Activated gamma-delta T cell (primary cell): ENCODE measurements at regions not wholly inside any gene's neighbourhood (a gene's known extent, or its start where the extent isn't known, plus 50 kb on each side); places are given as distances from the start of the nearest gene placed in this dataset.

Experiments
- DNase-seq: peaks from one replicate; lab custom pipeline; 2025; lab: John Stamatoyannopoulos, UW

DNA sequence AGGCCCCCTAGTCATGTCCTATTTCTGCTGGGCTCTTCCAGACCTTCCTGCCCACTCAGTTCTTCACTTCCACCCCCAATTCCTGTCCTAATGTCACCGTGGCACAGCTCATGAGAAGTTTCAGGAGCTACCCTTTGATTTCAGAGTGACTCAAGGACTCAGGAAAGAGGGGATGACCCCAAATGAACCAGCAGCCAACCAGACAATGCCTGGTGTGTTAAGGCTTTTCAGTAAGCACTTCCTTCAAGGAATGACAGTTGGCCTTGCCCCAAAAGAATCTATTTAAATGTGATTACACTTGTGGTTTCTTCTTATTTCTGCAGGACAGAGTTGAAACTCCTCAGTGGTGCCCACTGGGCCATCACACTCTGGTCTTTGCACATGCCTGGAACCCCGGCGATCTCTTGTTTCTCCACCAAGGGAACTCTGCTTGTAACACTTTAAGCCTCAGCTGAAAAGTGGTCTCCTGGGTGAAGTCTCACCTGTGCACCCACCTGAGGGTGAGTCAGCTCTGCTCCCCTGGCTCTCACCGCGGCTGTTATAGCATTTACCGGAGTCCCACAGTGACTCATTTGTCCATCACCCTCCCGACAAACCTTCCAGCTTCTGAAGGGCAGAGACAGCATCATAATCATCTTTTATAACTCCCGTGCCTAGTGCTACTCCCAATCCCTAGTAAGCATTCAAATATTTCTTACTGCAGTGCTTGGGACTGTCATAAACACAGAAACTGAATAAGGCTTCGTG is 123.0 kb upstream of the SVIL start:
- no peak for DNase-seq

DNA sequence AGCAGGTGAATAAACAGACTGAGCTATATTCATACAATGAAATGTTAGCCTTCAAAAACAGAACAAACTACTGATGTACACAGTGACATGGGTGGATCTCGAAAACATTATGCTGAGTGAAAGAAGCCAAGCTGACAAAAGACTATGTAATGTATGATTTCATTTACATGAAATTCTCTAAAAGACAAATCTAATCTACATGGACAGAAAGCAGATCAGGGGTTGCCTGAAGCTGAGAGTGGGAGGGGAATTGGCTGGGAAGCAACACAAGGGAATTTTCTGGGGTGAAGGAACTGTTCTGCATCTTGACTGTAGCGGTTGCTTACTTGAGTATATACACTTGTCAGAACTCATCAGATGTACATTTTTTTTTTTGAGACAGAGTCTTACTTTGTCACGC is 121.7 kb upstream of the SVIL start:
- no peak for DNase-seq

DNA sequence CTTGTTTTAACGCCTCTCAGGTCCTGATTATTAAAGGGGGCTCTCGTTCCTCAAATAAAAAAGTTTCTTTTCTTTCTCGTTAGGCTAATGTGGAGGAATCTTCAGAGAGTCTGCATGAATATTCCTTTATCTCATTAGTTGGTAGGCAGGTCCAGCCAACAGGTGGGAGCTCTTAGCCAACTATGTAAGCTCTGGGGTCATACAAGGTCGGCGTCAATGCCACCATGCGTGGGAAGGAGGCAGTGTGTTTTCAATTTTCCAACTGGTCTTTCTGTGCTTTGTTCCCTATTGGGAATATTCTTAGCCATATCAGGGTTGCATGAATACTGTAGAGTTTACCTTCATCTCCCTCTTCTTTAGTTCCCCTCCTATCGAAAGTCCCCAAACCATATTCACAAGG is 118.5 kb upstream of the SVIL start:
- DNase-seq: no peak

DNA sequence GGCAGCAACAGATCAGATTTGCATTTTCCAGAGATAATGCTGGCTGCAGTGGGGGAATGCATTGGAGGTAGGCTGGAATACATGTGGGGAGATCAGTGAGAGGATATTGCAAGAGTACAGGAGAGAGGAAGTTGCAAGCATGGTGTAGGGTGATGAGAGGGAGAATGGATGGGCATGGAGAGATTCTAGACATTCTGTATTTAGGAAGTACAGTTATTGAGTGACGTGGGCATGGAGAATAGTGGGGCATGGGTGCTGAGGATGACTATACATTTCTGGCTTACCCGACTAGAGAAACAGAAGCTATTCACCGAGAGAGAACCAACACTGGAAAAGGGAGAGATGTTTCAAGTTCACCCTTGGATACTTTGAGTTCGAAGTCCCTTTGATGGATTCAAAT is 116.9 kb upstream of the SVIL start:
- no peak for DNase-seq

DNA sequence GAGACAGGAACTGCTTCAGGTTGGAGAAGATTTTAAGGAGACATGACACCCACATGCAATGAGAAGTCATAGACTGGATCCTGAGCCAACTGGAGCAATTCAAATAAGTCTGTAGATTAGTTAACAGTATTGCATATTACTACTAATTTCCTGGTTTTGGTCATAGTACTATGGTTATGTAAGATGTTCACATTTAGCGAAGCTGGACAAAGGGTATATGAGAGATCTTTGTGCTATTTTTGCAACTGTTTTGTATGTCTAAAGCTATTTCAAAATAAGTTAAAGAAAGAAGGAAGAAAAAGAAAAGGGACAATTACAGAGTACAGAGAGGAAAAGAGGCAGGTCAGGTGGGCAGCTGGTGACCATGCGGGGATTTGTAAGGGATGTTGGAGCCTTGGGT is 116.5 kb upstream of the SVIL start:
- no peak for DNase-seq

DNA sequence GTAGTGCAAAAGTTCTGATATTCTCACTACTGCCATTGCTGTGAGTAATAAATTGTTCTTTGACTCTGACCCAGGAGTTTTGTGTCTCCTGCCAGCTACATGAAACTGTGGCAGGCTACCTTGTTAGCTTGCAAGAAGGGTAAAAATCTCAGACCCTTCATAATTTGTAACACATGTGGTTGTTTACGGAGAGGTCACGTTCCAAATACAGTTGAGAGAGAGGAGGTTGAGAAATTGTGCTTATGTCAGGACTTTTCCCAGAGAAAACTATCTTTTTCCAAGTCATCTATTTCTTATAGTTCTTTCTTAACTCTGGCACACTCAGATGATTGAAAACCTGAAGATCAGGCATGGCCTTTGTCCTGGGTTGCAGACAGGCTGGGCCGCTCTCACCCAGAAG is 114.4 kb upstream of the SVIL start:
- no peak for DNase-seq

DNA sequence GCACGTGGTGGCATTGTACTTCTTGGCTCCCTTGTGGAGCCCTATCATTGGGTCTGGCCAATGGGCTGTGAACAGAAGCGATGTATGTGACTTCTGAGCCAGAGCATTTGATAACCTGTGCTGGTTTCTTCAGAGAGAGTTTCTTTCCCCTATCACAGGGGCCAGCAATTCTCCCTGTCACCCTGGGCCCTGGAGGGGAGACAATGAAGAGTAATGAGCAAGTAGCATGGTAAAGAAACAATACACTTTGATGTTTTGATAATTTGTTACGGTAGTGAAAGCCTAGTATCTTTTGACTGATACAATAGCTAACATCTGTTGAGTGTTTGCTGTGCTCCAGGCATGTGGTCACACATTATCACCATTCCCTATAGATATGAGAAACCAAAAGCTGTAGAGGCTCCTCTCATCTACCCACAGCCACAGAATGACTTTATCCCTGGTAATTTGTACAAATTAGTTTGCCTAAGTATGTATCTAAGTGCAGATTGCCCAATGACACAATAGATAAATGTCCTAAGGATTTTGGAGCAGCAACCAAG is 113.4 kb upstream of the SVIL start:
- DNase-seq: no peak

DNA sequence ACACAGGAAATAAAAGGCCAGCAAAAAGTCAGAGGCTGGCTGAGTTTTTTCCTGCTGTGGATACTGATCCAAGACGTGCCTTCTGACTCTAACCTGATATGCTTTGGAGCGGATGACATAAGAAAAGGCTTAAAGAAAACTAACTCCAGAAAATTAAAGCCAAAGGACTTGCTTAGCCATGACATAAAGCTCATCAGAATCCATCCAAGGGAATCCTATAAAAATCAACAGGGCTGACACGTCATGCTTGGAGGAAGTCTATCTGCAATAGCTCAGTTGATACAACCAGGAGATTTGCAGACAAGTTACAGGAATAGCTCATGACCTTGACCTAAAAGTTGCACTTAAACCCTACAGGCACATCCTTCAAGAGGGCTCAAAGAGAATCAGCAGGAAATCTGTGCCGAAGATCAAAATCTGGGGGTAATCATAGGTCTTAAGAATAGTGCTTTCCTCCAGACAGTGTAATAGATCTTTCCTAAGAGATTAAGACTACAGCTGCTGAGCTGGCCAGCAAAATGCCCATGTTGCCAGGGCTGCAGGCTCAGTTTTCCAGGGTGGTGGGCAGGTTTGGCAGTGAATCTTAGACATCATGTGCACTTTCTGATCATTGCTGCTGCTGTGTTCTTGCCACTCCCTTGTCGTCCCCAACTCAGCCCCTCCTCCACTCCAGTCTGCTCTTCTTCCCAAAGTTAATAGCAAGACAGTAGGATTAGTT is 111.5 kb upstream of the SVIL start:
- no peak for DNase-seq

DNA sequence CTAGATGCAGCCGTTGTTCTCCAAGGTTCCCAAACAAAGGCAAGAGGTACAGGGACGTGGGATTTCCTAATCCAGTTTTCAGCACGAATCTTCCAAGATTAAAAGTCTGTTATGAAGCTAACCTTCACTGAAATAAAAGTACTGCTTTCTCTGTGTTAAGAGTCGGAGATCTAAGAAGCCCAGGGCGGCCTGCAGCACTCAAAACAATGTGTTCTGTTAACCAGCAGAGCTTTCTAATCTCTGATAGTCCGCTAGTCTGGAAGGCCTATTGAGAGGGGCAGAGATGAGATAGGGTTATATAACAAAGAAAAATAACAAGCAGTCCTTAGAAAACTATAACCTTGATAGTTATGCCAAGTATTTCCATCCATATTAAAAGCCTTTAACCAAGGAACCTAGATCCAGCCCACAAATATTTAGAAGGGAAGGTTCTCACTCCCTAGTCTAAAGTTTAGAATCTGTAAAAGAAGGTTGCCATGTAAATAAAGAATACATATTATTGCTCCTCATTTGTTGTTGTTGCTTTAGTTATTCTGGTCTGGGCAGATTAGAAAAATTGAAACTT is 106.3 kb upstream of the SVIL start:
- no peak for DNase-seq

DNA sequence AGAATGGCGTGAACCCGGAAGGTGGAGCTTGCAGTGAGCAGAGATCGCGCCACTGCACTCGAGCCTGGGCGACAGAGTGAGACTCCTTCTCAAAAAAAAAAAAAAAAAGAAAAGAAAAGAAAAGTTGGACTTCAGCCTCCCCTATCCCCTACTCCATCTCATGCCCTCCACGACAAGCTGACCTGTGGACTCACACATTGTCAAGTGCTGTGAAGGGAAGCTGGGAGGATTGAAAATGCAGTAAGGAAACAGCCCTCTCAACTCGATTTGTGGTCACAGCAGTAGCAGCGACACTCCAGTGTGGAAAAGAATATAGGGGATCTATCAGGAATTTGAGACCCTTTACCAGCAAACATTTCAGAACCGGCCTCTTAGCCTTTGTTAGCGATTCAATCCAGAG is 103.6 kb upstream of the SVIL start:
- DNase-seq: no peak

DNA sequence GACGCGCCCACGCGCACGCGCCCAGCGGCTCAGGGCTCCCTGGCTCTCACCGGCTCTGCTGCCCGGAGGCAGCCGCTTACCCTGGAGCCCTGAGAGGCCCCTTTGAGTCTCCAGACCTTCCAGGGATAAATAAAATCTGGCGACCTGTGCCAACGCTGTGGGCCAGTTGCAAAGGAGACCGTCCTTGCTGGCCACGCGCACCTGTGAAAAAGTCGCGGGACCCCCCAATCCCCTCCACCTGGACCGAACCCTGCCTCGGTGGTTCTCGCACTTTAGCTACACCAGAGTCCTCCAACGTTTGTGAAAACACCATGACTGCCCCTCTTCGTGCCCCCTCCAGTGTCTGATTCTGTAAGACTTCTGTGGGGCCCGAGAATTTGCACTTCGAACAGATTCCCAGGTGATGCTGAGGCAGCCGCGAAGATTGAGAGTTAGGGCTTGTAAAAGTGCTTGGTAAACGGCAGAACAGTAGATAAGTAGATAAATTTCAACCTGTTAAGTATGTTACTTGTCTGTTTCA is 102.4 kb upstream of the SVIL start:
- DNase-seq: no peak

DNA sequence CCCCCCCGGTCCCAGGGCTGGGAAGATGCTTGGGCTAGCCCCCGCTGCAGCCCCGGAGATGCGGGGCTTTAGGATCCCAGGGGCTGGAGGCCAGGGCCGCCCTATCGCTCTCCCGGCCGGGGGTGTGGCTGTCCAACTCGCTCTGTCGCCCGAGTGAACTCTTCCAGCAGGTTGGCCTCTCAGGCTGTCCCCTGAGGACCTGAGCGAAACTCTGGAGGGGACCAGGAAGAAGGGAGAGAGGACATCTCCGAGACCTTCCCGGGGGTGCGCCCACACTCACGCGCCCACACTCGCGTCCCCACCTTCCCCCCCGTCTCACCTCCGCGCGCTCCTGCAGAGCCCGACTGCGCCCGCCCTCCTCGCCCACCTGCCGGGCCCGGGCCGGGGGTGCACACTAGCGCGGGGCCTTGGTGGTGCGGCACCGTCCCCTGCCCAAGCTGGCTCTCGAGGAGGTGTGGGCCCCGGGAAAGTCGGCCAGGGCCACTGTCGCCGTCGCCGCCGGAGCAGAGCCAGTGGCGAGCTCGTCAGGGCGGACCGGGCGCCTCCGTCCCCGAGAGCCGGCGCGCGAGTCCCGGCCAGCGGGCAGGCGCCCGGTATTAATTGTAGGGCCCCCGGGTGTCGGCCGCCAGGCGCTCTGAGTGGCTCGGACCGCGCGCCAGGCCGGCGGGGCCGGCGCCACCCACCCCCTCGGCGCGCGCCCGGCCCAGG is 101.7 kb upstream of the SVIL start:
- DNase-seq: no peak

DNA sequence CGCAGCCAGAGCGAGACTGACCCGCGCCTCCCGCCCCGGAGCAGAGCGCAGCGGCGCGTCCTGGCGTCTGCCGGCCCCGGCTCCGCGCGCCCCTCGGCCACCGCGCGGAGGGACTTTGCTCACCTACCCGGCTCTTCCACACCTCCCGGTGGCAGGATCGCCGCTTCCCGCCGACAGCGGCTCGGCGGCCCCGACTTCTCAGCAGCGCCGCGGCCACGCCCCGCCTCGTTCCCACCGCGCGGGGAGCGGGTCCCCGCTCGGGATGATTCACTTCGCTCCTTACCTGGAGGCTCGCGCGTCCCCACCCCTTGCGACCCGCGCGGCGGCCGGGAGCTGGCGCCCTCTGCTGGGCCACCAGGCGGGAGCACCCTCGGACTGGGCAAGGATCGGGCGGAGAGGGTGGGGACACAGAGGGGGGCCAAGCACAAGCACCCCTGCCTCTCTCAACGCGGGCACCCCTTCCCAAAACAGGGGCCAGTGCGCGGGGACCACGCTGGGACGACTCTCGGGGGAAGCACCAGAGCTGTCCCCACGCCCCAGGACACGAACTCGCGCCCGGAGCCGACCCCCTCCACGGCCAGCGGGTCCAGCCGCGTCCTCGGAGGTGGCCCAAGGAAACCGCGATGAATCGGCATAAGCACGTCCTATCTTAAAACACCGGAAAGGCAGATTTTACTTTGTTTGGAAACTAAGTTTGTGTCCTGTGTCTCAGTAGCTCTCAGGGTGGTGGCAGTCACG is 101.0 kb upstream of the SVIL start:
- peak; percentile 57 for DNase-seq

DNA sequence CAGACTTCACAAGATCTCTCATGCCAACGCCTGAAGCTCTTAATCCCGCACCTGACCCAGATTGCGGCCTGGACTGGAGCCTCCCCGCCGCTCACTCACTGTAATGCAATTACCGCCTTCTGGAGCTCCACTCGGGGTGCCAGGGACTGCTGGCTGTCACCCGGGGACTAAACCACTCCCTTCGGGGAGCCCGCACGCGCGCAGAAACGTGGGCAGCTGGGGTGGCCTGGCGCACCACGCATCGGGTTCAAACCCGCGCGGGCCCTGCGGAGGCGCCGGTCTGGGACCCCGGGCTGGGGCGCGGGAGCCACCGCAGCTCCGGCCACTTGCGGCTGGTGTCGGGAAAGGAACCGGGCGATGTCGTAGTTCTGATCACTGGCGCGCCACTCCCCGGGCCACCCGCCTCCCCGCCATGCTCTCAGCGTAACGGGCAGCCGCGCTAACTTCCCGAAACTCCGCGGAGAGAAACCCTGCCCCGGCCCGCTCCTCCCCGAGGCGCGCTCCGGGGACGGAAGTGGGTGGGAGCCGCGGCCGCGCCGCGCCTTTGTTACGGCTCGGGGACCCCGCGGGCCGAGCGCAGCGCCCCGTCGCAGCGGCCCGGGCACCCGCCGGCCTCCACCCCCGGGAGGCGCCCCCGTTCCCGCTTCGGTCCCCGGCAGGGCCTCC is 100.3 kb upstream of the SVIL start:
- peak; percentile 40 for DNase-seq

DNA sequence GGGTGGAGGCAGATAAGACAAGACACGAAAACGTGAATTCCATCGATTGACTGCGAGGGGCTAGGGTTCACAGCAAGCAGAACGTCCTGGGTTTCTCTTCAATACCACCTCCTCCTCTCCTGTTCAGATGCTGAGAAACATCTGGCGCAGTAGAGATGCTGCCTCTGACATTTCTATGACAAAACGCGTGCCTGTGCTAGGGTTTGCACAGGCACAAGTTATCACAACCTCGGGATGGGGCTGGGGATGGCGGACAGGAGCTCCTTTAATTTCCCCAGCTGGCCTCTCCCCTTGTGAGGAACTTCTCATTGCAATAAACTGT is 99.8 kb upstream of the SVIL start:
- no peak for DNase-seq

DNA sequence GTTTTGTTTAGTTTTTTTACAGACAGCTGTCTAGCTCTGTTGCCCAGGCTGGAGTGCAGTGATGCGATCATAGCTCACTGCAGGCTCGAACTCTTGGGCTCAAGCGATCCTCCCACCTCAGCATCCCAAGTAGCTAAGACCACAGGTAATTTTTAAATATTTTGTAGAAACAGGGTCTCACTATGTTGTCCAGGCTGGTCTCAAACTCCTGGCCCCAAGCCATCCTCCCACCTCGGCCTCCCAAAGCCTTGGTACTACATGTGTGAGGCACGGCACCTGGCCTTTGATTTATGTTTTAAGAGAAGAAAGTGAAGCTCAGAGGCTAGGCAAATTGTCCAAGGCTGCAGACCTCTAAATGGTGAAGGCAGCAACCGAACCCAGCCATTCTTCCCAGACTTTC is 98.6 kb upstream of the SVIL start:
- no peak for DNase-seq

DNA sequence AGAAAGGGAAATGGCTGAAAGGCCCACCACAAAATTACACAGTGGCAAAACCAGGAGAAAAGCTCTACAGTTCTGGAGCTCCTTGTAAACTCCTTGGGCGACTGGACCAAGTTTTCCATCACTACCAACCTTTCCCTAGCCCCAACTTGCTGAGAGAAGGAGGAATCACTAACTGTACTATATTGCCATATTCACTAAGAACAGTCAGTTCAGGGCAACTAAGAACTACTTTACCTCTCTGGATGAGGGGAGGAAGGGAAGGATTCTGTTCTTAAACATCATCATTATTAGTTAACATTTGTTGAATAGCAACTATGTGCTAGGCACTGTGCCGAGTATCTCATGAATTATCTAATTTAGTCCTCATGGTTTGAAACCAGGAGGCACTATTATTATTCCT is 98.1 kb upstream of the SVIL start:
- no peak for DNase-seq

DNA sequence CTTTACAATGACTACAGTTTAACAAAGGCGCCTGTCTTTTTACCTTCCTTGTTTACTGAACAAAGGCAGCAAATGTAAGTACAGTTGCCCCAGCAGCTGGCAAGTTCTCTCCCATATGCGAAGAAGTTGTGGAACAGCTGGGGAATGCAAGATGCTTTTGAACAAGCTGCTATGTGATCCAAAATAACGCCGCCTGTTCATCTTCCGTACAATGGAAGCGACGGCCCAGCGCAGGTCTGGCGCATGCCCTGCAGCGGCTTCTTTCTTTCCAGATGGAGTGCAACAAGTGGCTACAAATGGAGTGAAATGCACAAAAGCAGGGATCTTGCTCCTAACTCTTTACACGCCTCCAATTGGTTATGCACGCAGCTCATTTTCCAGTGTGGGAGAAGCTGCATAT is 97.0 kb upstream of the SVIL start:
- no peak for DNase-seq

DNA sequence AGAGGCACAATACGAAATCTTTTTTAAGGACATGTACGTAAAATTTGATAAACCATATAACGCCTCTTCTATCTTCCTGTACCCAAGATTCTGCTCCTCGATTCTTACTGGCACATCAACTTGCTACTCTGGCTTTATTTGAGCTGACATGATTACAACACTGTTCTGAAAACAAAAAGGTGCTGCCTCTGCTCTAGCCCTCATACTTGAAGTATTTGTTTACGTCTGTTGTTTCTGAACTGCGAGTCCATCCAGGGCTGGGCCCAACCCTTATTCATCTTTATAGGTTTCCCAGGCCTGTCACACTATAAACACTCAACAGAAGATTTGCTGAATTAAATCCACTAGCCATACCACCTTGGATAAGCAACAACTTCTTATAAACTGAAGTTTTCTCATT is 96.2 kb upstream of the SVIL start:
- DNase-seq: no peak

DNA sequence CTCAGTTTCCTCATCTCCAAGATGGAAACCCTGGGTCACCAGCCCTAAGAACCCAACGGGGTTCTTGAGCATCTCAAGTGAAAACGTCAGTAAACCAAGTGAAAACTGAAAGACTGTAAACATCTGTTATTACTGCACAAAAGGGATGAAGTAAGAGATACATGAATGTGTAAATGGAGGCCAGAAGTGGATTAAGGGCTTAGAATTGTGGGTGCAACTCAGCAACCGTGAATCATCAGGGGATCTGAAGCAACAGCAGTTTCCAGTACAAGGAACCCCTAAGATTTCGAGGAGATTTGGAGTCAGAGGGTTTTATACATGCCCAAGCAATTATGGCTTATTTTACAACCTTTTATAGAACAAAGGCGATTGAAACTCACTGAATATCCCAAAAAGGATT is 95.7 kb upstream of the SVIL start:
- no peak for DNase-seq

DNA sequence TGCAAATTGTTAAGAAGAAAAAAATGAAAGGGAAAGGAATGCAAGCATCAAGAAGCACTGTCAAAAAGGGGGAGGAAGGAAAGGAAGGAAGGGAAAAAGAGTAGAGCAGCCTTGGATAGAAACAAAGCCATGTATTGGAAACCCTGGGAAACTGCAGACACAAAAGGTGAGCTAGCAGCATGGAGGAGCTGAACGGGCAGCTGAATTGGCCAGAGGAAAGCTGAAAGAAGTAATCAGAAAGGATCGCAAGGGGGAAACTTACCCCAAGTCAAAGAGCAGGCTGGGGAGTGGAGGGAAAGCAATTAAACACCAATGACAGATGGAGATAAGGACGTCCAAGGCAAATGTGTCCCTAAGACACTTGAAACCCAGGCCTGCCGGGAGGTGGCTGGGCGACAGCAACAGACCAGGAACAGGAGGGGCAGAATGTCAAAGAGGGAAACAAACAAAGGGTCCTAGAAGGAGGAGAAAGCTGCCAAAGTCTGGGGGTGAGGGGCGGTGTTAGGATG is 93.8 kb upstream of the SVIL start:
- DNase-seq: no peak
